Ovary (tissue), 7 donors: ENCODE measurements at regions not wholly inside any gene's neighbourhood (a gene's known extent, or its start where the extent isn't known, plus 50 kb on each side); places are given as distances from the start of the nearest gene placed in this dataset.
"Not testable (repeated sequence)": the region's sequence is repeated elsewhere in the genome, so short reads cannot be mapped to it uniquely, and the experiment has no call there.

ENCODE experiments used
- DNase-seq, 5 donors: peaks; one replicate each; pipeline ENCODE4 v3.0.0-alpha.2; 2019 to 2020
- H3K27ac ChIP-seq, 2 donors: fragments of 200-600 bp; one replicate each; pipeline versions ENCODE4 v1.5.1 to v1.8.0; 2019 to 2022
- H3K27me3 ChIP-seq: fragments of 200-600 bp; one replicate; pipeline ENCODE4 v1.8.0; 2022
- H3K36me3 ChIP-seq: fragments of 200-600 bp; sonication (generic); one replicate; pipeline ENCODE4 v1.5.1; 2019
- H3K4me1 ChIP-seq: one replicate; pipeline ENCODE4 v1.8.1; 2013; ENCODE audit warnings: mild to moderate bottlenecking, moderate library complexity; ENCODE audit not compliant: insufficient read depth
- H3K4me3 ChIP-seq: fragments of 200-600 bp; sonication (generic); one replicate; pipeline ENCODE4 v1.5.1; 2017
- H3K9me3 ChIP-seq, 2 donors: fragments of 200-600 bp in 1 of 2; sonication (generic) in 1 of 2; one replicate each; pipeline versions ENCODE4 v1.5.1 to v1.8.1; 2013 to 2019; ENCODE audit warnings: mild to moderate bottlenecking in 1 of 2, moderate library complexity in 1 of 2
- EP300 ChIP-seq: sonication (generic); formaldehyde crosslinking; IDR thresholded peaks from one replicate; pipeline ENCODE4 v1.6.1; 2017; ENCODE audit warnings: antibody characterized with exemption
- POLR2A ChIP-seq: fragments of 450-650 bp; IDR thresholded peaks from one replicate; pipeline ENCODE4 v1.6.1; 2017; ENCODE audit warnings: antibody characterized with exemption, mild to moderate bottlenecking, moderate library complexity
- WGBS, 3 donors: extraction: QIAGEN DNeasy Blood & Tissue Kit in 1 of 3; methylation state at CpG; one replicate each; pipeline versions ENCODE4 v1.1.5 to v1.1.7; 2013 to 2017; 5-methylcytosine and 5-hydroxymethylcytosine counted together
- intact Hi-C, 4 donors: fragments of 100-400 bp; cut with DNase I; formaldehyde crosslinking; loops; one replicate each; pipeline versions ENCODE4 v1.11.0 to v1.15.1; 2022 to 2023
- TF ChIP-seq, protein P1 (sequence below), 3 donors: fragments of 450-650 bp in 2 of 3; fragments of 200-600 bp in 1 of 3; IDR thresholded peaks; one replicate each; pipeline versions ENCODE4 v1.5.1 to v1.8.0; 2016 to 2022; ENCODE audit warnings: antibody characterized with exemption in 3 of 3, mild to moderate bottlenecking in 1 of 3
- donor health status: DM: no; HTN: no; CAD: no; lungs with moderate emphysema.
- donor health status: DM: no; HTN: no; CAD: no.
- donor health status: Bipolar disorder and iron deficiency.
- donor health status: DM: no; HTN: no; CAD: no.
- donor health status: DM: yes; HTN: yes; CAD: no.

DNA sequence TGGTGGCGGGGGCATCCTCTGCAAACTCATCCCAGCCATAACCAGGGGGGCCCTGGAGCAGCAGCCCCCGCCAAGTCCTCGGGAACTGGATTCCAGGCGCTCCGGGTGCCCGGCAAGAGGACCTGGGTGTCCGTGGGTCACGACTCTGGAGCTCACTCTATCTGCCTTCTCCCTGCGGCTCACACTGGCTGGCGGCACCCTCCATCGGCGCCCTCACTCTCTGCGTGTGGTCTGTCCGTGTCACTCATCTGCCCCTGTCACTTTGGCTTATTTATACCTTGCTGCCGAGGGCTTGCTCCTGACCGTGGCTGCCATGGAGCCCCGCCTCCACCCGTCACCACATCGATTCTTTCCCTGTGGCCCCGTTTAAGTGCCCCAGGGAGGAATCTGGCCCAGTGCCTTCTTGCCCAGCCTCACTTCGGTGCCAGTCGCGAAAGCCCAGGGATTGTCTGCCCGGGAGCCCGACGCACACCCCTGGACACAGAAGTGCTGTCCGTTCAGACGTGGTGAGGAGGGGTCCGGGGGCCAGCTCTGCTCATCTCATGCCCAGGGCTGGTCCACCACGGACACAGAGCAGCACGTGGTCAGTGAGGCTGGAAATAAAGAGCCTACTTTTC, 115.7 kb upstream of the ZNF469 start:
- 87 to 93% (median 90%) methylated on average over 30 to 31 of the region's 31 CpGs for WGBS, 3 donors
- H3K27ac ChIP-seq, intact Hi-C loops, H3K4me1 ChIP-seq, H3K27me3 ChIP-seq, H3K9me3 ChIP-seq, H3K4me3 ChIP-seq, H3K36me3 ChIP-seq: not testable (repeated sequence)
- peak in 1 of 5 donors; percentile 45 for DNase-seq

DNA sequence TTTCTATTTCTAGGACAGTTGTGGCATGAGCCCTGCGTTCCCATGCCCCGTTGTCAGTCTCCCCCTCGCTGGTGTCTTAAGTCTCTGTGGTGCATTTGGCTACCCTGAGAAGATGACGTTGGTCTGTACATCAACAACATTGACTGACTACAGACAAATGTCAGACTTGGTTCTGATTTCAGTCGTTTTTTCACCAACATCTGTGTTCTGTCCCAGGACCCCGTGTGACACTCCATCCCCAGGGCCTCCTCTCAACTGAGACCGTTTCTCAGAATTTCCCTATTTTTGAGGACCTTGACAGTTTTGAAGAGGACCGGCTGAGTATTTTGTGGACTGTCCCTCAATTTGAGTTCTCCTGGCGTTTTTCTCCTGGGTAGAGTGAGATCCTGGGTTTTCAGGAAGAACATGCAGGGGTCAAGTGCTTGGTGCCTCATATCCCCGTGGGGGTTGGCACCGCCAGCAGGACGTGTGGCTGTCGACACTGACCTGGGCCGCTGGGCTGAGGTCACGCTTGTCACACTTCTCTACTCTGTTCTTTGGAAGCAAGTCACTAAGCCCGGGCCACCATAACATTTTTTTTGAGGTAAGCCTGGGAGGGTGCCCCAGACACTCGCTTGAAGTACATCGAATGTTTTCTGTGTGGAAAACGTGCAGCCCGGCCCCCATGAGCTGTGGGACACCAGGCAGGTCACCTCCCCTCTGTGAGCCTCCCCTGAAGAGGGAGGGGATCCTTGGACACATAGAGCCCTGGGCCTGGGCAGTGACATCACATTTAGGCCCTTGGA, 114.4 kb upstream of the ZNF469 start:
- H3K36me3 ChIP-seq, H3K27me3 ChIP-seq, H3K4me3 ChIP-seq, H3K4me1 ChIP-seq, H3K9me3 ChIP-seq, intact Hi-C loops, H3K27ac ChIP-seq: not testable (repeated sequence)
- DNase-seq, result peak in 1 of 5 donors; percentile 20
- 81 to 89% (median 85%) methylated on average over 16 to 20 of the region's 20 CpGs for WGBS, 3 donors

DNA sequence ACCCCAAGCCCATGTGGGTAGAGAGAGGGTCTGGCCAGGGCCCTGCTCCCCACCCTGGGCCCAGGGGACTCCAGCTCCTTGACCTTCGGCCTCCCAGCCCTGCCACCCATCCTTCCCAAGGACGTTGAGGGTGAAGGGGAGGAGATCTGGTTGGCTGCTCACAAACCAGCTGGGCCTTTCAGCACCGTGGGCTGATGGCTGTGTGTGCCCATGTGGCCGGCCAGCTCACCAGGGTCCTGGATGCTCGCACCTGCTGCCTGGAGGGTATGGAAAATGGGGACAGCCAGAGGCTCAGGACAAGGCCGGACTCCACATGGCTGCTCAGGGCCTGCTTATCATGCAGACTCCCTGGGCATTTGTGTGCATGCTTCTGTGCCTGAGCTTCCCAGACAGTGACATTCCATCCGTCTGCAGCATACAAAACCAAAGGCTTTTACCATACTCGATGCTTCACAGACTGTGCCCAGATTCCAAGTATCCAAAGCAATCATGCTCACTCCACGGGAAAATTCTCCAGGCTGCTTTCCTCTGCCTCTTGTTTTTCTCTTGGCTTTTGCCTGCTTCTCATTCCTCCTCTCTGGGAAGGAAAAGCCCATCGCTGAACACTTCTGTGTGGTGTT, 112.5 kb upstream of the ZNF469 start:
- H3K27ac ChIP-seq, H3K4me3 ChIP-seq, H3K36me3 ChIP-seq, H3K4me1 ChIP-seq, H3K9me3 ChIP-seq, H3K27me3 ChIP-seq, intact Hi-C loops: not testable (repeated sequence)
- peak in 2 of 5 donors; percentile 20 to 21 for DNase-seq
- 64 to 74% (median 68%) methylated on average over 10 of the region's 10 CpGs for WGBS, 3 donors

DNA sequence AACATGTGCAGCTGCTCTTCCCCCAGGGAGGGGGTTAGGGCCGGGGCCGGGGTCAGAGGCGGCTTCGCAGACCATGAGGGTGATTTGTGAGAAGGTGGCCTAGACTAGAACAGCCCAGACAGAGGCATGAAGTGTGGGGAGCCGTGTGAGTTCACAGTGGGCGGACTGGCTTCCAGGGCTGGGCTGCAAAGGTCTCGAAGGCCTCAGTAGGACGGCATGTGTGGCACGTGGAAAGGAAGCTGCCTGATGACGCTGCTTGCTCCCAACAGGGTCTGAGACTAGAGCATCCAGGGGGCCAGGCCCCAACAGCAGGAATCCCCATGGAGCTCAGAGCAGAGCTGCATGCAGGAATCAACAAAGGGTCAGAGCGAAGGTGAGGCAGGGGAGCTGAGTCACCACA, 111.5 kb upstream of the ZNF469 start:
- WGBS, 3 donors, result 94 to 98% (median 95%) methylated on average over 11 of the region's 11 CpGs
- H3K36me3 ChIP-seq, H3K27ac ChIP-seq, intact Hi-C loops, H3K27me3 ChIP-seq, H3K4me3 ChIP-seq, H3K4me1 ChIP-seq, H3K9me3 ChIP-seq: not testable (repeated sequence)
- DNase-seq, result peak in 1 of 5 donors; percentile 15

DNA sequence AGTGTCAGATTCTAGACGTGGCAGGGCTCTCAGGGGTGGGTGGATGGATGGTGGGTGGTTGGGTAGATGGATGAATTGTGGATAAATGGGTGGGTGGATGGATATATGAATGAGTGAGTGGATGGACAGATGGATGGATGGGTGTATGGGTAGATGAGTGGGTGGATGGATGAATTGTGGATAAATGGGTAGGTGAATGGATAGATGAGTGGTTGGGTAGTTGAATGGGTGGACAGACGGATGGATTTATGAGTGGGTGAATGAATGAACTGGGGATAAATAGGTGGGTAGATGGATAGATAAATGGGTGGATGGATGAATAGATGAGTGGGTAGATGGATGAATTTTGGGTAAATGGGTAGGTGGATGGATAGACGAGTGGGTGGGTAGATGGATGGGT, 111.0 kb upstream of the ZNF469 start:
- H3K4me3 ChIP-seq, H3K9me3 ChIP-seq, intact Hi-C loops, H3K27me3 ChIP-seq, H3K36me3 ChIP-seq, DNase-seq, H3K27ac ChIP-seq, H3K4me1 ChIP-seq: not testable (repeated sequence)
- WGBS, 3 donors, result 74 to 82% (median 76%) methylated on average over 3 of the region's 3 CpGs

DNA sequence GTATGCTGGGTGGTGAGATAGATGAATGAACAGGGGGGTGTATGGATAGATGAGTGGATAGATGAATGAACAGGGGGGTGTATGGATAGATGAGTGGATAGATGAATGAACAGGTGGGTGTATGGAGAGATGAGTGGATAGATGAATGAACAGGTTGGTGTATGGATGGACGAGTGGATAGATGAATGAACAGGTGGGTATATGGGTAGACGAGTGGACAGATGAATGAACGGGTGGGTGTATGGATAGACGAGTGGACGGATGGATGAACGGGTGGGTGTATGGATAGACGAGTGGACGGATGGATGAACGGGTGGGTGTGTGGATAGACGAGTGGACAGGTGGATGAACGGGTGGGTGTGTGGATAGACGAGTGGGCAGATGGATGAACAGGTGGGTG, 110.3 kb upstream of the ZNF469 start:
- H3K9me3 ChIP-seq, H3K4me1 ChIP-seq, intact Hi-C loops, H3K27me3 ChIP-seq, H3K27ac ChIP-seq, DNase-seq, H3K36me3 ChIP-seq, H3K4me3 ChIP-seq: not testable (repeated sequence)
- 91 to 95% (median 92%) methylated on average over 12 of the region's 12 CpGs for WGBS, 3 donors

DNA sequence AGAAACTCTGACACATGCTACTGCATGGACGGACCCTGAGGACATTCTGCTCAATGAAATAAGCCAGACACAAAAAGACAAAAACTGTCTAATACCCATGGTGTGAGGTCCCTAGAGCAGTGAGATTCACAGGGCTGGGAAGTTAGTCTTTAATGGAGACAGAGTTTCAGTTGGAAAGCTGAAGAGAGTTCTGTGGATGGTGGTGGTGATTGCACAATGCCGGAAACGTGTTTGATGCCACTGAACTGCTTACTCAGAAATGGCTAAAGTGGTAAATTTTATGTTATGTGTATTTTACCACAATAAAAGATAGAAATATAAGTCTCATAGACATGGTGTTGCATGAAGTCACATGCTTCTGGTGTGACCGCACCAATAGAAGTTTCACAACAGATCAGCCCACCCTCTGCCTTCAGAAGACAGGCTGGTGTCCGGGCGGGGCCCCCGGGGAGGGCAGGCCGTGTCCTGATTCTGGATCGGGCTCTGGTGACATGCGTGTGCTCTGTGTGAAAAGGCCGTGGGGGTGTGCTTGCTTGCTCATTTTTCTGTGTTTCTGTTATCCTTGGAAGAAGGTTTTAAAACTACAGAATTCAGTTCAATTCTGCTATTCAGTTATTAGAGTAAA, 108.5 kb upstream of the ZNF469 start:
- DNase-seq, result peak in 2 of 5 donors; percentile 17 to 20
- H3K9me3 ChIP-seq, H3K27me3 ChIP-seq, H3K4me3 ChIP-seq, intact Hi-C loops, H3K36me3 ChIP-seq, H3K4me1 ChIP-seq, H3K27ac ChIP-seq: not testable (repeated sequence)
- 54 to 63% (median 60%) methylated on average over 11 of the region's 11 CpGs for WGBS, 3 donors

DNA sequence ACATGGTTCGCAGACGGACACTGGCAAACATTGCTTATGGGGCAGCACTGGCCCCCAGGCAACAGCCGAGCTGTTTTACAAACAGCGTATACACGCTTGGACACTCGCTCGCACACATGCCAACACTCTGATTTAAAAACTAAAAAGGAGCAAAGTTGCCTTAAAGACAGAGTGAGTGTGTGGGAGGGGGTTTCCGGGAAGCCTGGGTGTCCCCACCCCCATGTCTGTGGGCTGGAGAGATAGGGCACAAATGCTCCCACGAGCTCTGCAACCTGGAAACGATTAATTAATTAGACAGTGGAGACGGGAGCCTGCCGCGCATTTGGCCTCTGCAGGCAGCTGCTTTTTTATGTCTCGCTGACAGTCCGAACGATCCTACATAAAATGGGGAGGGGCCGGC, 107.9 kb upstream of the ZNF469 start:
- TF ChIP-seq, protein P1, sequence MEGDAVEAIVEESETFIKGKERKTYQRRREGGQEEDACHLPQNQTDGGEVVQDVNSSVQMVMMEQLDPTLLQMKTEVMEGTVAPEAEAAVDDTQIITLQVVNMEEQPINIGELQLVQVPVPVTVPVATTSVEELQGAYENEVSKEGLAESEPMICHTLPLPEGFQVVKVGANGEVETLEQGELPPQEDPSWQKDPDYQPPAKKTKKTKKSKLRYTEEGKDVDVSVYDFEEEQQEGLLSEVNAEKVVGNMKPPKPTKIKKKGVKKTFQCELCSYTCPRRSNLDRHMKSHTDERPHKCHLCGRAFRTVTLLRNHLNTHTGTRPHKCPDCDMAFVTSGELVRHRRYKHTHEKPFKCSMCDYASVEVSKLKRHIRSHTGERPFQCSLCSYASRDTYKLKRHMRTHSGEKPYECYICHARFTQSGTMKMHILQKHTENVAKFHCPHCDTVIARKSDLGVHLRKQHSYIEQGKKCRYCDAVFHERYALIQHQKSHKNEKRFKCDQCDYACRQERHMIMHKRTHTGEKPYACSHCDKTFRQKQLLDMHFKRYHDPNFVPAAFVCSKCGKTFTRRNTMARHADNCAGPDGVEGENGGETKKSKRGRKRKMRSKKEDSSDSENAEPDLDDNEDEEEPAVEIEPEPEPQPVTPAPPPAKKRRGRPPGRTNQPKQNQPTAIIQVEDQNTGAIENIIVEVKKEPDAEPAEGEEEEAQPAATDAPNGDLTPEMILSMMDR (IDR thresholded peaks at IDR 0.05), result no peak
- TF ChIP-seq EP300 (no peak), POLR2A (no peak)
- Histone ChIP-seq H3K27me3 (no peaks in the 10 kb centered on the region), H3K9me3 (no peaks in the 10 kb centered on the region), H3K27ac (no peak overlapping the region), H3K4me3 (no peak overlapping the region), H3K4me1 (no peaks in the 10 kb centered on the region), H3K36me3 (no peaks in the 10 kb centered on the region)
- intact Hi-C loops, result no loop called here
- DNase-seq, result peak in 2 of 5 donors; percentile 31 to 35
- WGBS, 3 donors, result 11 to 20% (median 14%) methylated on average over 17 of the region's 17 CpGs

DNA sequence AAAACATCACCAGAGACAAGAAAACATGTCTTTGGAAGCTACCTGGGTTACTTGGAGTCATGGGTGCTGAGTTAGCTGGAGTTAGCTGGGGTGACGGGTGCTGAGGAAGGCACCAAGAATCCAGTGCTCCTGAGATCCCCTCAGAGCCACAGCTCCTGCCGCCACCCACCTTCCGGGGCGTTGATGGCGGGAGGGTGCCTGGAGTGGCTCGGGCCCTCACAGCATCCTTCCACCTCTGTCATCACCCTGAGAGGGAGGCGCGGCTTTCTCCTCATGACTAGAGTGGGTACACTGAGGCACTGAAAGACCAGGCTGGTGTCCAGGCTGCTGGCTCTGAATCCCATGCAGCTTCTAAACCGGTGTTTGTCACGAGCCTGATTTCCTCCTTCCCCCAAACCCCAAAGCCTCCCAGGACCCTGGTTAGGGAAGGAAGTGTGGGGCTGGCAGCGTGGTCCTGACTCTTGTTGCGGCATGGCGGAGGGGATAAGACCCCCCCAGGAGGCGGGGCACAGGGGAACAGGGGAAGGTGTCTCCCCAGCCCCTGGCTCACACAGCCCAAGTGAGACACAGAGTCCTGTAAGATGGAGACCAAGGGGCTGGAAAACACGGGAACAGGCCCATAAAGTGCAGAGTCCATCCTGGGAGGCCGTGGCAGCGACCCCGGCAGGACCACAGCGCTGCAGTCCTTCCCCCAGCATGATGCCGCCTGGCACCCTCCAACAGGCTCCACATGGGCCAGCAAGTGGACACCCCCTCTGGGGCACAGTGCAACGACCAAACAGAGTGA, 107.2 kb upstream of the ZNF469 start:
- peak in 2 of 5 donors; percentile 12 to 19 for DNase-seq
- H3K4me1 ChIP-seq, intact Hi-C loops, H3K9me3 ChIP-seq, H3K36me3 ChIP-seq, H3K4me3 ChIP-seq, H3K27me3 ChIP-seq, H3K27ac ChIP-seq: not testable (repeated sequence)
- WGBS, 3 donors, result 92 to 94% (median 94%) methylated on average over 18 to 21 of the region's 21 CpGs

DNA sequence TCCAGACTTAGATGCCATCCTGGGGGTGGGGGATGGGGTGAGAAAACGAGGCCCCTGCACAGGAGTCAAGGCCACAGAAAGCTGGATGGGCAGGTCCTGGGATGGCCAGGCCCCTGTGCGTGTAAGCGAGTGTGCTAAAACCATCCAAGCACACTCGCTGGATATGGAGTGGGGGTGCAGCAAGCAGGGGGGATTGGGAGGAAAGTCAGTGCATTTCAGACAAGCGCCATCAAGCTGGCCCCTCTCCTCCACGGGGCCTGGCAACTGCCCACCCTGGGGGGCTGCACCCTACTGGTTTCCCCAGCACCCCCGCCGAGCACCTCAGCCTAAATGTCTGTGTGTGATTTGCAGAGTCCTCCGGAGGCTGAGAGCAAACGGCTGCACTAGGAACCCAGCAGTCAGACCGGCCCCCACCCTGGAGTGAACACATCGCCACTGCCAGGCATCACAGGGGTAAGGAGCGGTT, 106.6 kb upstream of the ZNF469 start:
- H3K9me3 ChIP-seq, intact Hi-C loops, H3K27ac ChIP-seq, H3K27me3 ChIP-seq, H3K36me3 ChIP-seq, H3K4me3 ChIP-seq, H3K4me1 ChIP-seq: not testable (repeated sequence)
- peak in 1 of 5 donors; percentile 23 for DNase-seq
- 79 to 91% (median 81%) methylated on average over 13 of the region's 13 CpGs for WGBS, 3 donors
